IMR-90 (cell line): ENCODE measurements at regions not wholly inside any gene's neighbourhood (a gene's known extent, or its start where the extent isn't known, plus 50 kb on each side); places are given as distances from the start of the nearest gene placed in this dataset.

Experiments used
- ATAC-seq: fragments of 200-7000 bp; cut with Tn5 transposase; 2 replicates; pipeline ENCODE4 v1.9.1; 2020; ENCODE audit warnings: low read depth, mild to moderate bottlenecking, moderate library complexity
- BruUV-seq: library from RNA; stranded (reverse); fragments of 400-500 nt; replicated peaks from 2 replicates; lab custom pipeline; 2021; lab: Mats Ljungman, UMichigan
- CTCF ChIA-PET: fragments of 300-600 bp; formaldehyde crosslinking; extraction: SDS; loops from one replicate; lab custom pipeline; 2021; ENCODE audit warnings: antibody characterized with exemption; lab: Yijun Ruan, JAX
- POLR2A ChIA-PET: fragments of 300-600 bp; sonication (Branson Sonifier 250); formaldehyde crosslinking; loops from one replicate; lab custom pipeline; 2022; ENCODE audit warnings: antibody characterized with exemption; ENCODE audit not compliant: unreplicated experiment; lab: Charles Lee
- DNase-seq: peaks from one replicate; pipeline ENCODE4 v3.0.0; 2013
- H2AFZ ChIP-seq: replicated peaks from 2 replicates; pipeline ENCODE3; 2013; ENCODE audit warnings: low read length, mild to moderate bottlenecking; ENCODE audit not compliant: poor library complexity
- H2AK5ac ChIP-seq: 2 replicates; pipeline ENCODE4 v1.6.1; 2013; ENCODE audit warnings: low read depth, low read length, inconsistent platforms
- H2AK9ac ChIP-seq: replicated peaks from 2 replicates; pipeline ENCODE3; 2013; ENCODE audit warnings: mild to moderate bottlenecking, low read depth, low read length, moderate library complexity; ENCODE audit not compliant: poor library complexity
- H2BK120ac ChIP-seq: 2 replicates; pipeline ENCODE4 v1.6.1; 2013; ENCODE audit warnings: low read depth, low read length, inconsistent platforms
- H2BK15ac ChIP-seq: 3 replicates; pipeline ENCODE4 v1.6.1; 2013; ENCODE audit warnings: low read depth, low read length, inconsistent platforms
- H2BK20ac ChIP-seq: 2 replicates; pipeline ENCODE4 v1.6.1; 2013; ENCODE audit warnings: low read depth, mild to moderate bottlenecking, inconsistent platforms, low read length, moderate library complexity
- H2BK5ac ChIP-seq: 2 replicates; pipeline ENCODE4 v1.6.1; 2013; ENCODE audit warnings: mild to moderate bottlenecking, low read depth, low read length, inconsistent platforms; ENCODE audit not compliant: poor library complexity, severe bottlenecking
- H3K14ac ChIP-seq: replicated peaks from 2 replicates; pipeline ENCODE4 v1.6.1; 2013; ENCODE audit warnings: low read depth, low read length, inconsistent platforms
- H3K18ac ChIP-seq: 2 replicates; pipeline ENCODE4 v1.6.1; 2013; ENCODE audit warnings: low read depth, low read length, control low read depth
- H3K23ac ChIP-seq: 2 replicates; pipeline ENCODE4 v1.6.1; 2013; ENCODE audit warnings: low read depth, low read length, inconsistent platforms
- H3K27ac ChIP-seq: 2 replicates; pipeline ENCODE4 v1.5.1; 2013; ENCODE audit warnings: mild to moderate bottlenecking, control low read depth, low read length; ENCODE audit not compliant: insufficient read depth
- H3K27me3 ChIP-seq: 2 replicates; pipeline ENCODE4 v1.6.1; 2013; ENCODE audit warnings: low read length; ENCODE audit not compliant: control insufficient read depth, insufficient read depth
- H3K36me3 ChIP-seq: 2 replicates; pipeline ENCODE4 v1.6.1; 2013; ENCODE audit warnings: low read length, mixed read lengths; ENCODE audit not compliant: control insufficient read depth, insufficient read depth
- H3K4ac ChIP-seq: 2 replicates; pipeline ENCODE4 v1.6.1; 2013; ENCODE audit warnings: low read depth, low read length, inconsistent platforms
- H3K4me1 ChIP-seq: 2 replicates; pipeline ENCODE4 v1.6.1; 2013; ENCODE audit warnings: low read length, mixed read lengths; ENCODE audit not compliant: control insufficient read depth, insufficient read depth
- H3K4me2 ChIP-seq: 2 replicates; pipeline ENCODE4 v1.6.1; 2013; ENCODE audit warnings: low read depth, mild to moderate bottlenecking, control low read depth, low read length, moderate library complexity
- H3K4me3 ChIP-seq: 2 replicates; pipeline ENCODE4 v1.5.1; 2013; ENCODE audit warnings: low read depth, mild to moderate bottlenecking, control low read depth, low read length, moderate library complexity; ENCODE audit not compliant: insufficient read depth
- H3K56ac ChIP-seq: 2 replicates; pipeline ENCODE4 v1.6.1; 2013; ENCODE audit warnings: low read length, inconsistent platforms; ENCODE audit not compliant: insufficient read depth; ENCODE audit errors: extremely low read depth
- H3K79me1 ChIP-seq, 2 experiments: 2 replicates each; pipeline ENCODE4 v1.6.1; 2013; ENCODE audit warnings: low read length in 2 of 2, inconsistent platforms in 1 of 2, low read depth in 1 of 2
- H3K9ac ChIP-seq: 2 replicates; pipeline ENCODE4 v1.6.1; 2013; ENCODE audit warnings: low read depth, low read length, control low read depth
- H3K9me1 ChIP-seq: 2 replicates; pipeline ENCODE4 v1.6.1; 2013; ENCODE audit warnings: low read length, inconsistent platforms; ENCODE audit not compliant: insufficient read depth
- H3K9me3 ChIP-seq: 2 replicates; pipeline ENCODE4 v1.6.1; 2013; ENCODE audit warnings: low read length; ENCODE audit not compliant: control insufficient read depth, insufficient read depth
- H4K20me1 ChIP-seq: 2 replicates; pipeline ENCODE4 v1.6.1; 2013; ENCODE audit warnings: low read length, inconsistent platforms; ENCODE audit not compliant: insufficient read depth
- H4K5ac ChIP-seq: 2 replicates; pipeline ENCODE4 v1.6.1; 2013; ENCODE audit warnings: mild to moderate bottlenecking, low read depth, low read length, control low read depth
- H4K8ac ChIP-seq, 2 experiments: 2 replicates each; pipeline ENCODE4 v1.6.1; 2013; ENCODE audit warnings: low read depth in 2 of 2, low read length in 2 of 2, control low read depth in 1 of 2, inconsistent platforms in 1 of 2
- H4K91ac ChIP-seq: 2 replicates; pipeline ENCODE4 v1.6.1; 2013; ENCODE audit warnings: low read depth, low read length, inconsistent platforms; ENCODE audit not compliant: insufficient read depth
- BHLHE40 ChIP-seq: fragments of 150-350 bp; IDR thresholded peaks from 2 replicates; pipeline ENCODE4 v1.6.1; 2016; ENCODE audit warnings: mild to moderate bottlenecking, low read depth, low read length
- CEBPB ChIP-seq: IDR thresholded peaks from 2 replicates; pipeline ENCODE4 v1.6.1; 2012; ENCODE audit warnings: low read depth, low read length, improper control_type of control experiment
- CHD1 ChIP-seq: IDR thresholded peaks from 2 replicates; pipeline ENCODE4 v1.6.1; 2012; ENCODE audit warnings: low read depth, low read length, improper control_type of control experiment
- ELK1 ChIP-seq: fragments of 150-350 bp; IDR thresholded peaks from 2 replicates; pipeline ENCODE4 v1.6.1; 2016; ENCODE audit warnings: low read depth, mild to moderate bottlenecking, low read length, moderate library complexity, borderline replicate concordance
- FOS ChIP-seq: fragments of 150-350 bp; IDR thresholded peaks from 2 replicates; pipeline ENCODE4 v1.6.1; 2016; ENCODE audit warnings: low read depth, low read length
- MAFK ChIP-seq: IDR thresholded peaks from 2 replicates; pipeline ENCODE4 v1.6.1; 2012; ENCODE audit warnings: low read depth, low read length, improper control_type of control experiment
- MAZ ChIP-seq: IDR thresholded peaks from 2 replicates; pipeline ENCODE4 v1.6.1; 2012; ENCODE audit warnings: low read depth, mild to moderate bottlenecking, low read length, improper control_type of control experiment, moderate library complexity, borderline replicate concordance
- MXI1 ChIP-seq: IDR thresholded peaks from 2 replicates; pipeline ENCODE4 v1.6.1; 2012; ENCODE audit warnings: low read depth, mild to moderate bottlenecking, low read length, moderate library complexity, borderline replicate concordance
- NFE2L2 ChIP-seq: fragments of 150-350 bp; IDR thresholded peaks from 2 replicates; pipeline ENCODE4 v1.6.1; 2016; ENCODE audit warnings: low read depth, mild to moderate bottlenecking, low read length
- POLR2A ChIP-seq: IDR thresholded peaks from 2 replicates; pipeline ENCODE4 v1.6.1; 2012; ENCODE audit warnings: mild to moderate bottlenecking, low read depth, low read length
- RAD21 ChIP-seq: IDR thresholded peaks from 2 replicates; pipeline ENCODE4 v1.6.1; 2012; ENCODE audit warnings: low read length, improper control_type of control experiment
- RCOR1 ChIP-seq: IDR thresholded peaks from 2 replicates; pipeline ENCODE4 v1.6.1; 2012; ENCODE audit warnings: mild to moderate bottlenecking, low read length, improper control_type of control experiment; ENCODE audit not compliant: insufficient replicate concordance
- RFX5 ChIP-seq: IDR thresholded peaks from 2 replicates; pipeline ENCODE4 v1.8.0; 2012; ENCODE audit warnings: low read depth, mild to moderate bottlenecking, low read length, moderate library complexity
- SMC3 ChIP-seq: fragments of 150-350 bp; IDR thresholded peaks from 2 replicates; pipeline ENCODE4 v1.6.1; 2016; ENCODE audit warnings: low read depth, mild to moderate bottlenecking, antibody characterized with exemption, low read length, moderate library complexity
- WGBS, 2 experiments: methylation state at CpG; one replicate each; pipeline versions ENCODE4 v1.1.5 to v1.1.7; 2013; ENCODE audit warnings: missing lambda C conversion rate in 2 of 2; ENCODE audit not compliant: insufficient read length in 1 of 2; ENCODE audit errors: extremely low coverage in 2 of 2; 5-methylcytosine and 5-hydroxymethylcytosine counted together
- dilution Hi-C: fragments of 300-500 bp; cut with HindIII; formaldehyde crosslinking; loops from one replicate; pipeline ENCODE4 v1.14.3; 2018; ENCODE audit warnings: low sequenced_read_pairs; ENCODE audit not compliant: unreplicated experiment
- in situ Hi-C: fragments of 300-500 bp; cut with MboI; formaldehyde crosslinking; loops from 3 replicates; pipeline ENCODE4 v1.14.3; 2019; ENCODE audit warnings: low sequenced_read_pairs, inconsistent platforms, mixed read lengths
- intact Hi-C: fragments of 100-400 bp; cut with micrococcal nuclease; formaldehyde crosslinking; loops from 2 replicates; pipeline ENCODE4 v1.10.0; 2022
- TF ChIP-seq, protein P1 (sequence below): conservative IDR thresholded peaks from 2 replicates; pipeline ENCODE4 v1.5.1; 2012; ENCODE audit warnings: mild to moderate bottlenecking, low read depth, low read length, improper control_type of control experiment
- TF ChIP-seq, protein P2 (sequence below): fragments of 150-350 bp; IDR thresholded peaks from 2 replicates; pipeline ENCODE4 v1.6.1; 2017; ENCODE audit warnings: mild to moderate bottlenecking, antibody characterized with exemption, low read length, low read depth

- TF ChIP-seq MXI1, result no peak
- TF ChIP-seq CEBPB, result no peak
- TF ChIP-seq CHD1, result no peak
- TF ChIP-seq, protein P1, sequence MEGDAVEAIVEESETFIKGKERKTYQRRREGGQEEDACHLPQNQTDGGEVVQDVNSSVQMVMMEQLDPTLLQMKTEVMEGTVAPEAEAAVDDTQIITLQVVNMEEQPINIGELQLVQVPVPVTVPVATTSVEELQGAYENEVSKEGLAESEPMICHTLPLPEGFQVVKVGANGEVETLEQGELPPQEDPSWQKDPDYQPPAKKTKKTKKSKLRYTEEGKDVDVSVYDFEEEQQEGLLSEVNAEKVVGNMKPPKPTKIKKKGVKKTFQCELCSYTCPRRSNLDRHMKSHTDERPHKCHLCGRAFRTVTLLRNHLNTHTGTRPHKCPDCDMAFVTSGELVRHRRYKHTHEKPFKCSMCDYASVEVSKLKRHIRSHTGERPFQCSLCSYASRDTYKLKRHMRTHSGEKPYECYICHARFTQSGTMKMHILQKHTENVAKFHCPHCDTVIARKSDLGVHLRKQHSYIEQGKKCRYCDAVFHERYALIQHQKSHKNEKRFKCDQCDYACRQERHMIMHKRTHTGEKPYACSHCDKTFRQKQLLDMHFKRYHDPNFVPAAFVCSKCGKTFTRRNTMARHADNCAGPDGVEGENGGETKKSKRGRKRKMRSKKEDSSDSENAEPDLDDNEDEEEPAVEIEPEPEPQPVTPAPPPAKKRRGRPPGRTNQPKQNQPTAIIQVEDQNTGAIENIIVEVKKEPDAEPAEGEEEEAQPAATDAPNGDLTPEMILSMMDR, result no peak
- TF ChIP-seq, protein P2, sequence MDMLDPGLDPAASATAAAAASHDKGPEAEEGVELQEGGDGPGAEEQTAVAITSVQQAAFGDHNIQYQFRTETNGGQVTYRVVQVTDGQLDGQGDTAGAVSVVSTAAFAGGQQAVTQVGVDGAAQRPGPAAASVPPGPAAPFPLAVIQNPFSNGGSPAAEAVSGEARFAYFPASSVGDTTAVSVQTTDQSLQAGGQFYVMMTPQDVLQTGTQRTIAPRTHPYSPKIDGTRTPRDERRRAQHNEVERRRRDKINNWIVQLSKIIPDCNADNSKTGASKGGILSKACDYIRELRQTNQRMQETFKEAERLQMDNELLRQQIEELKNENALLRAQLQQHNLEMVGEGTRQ, result no peak
- no peak for TF ChIP-seq RCOR1
- TF ChIP-seq MAFK, result no peak
- no peak for TF ChIP-seq SMC3
- TF ChIP-seq ELK1, result no peak
- no peak for TF ChIP-seq RFX5
- no peak for TF ChIP-seq MAZ
- TF ChIP-seq NFE2L2, result no peak
- TF ChIP-seq FOS, result no peak
- TF ChIP-seq BHLHE40, result no peak
- TF ChIP-seq RAD21, result no peak
- TF ChIP-seq POLR2A, result no peak
- no peak overlapping the region for H4K8ac ChIP-seq
- H3K4me2 ChIP-seq, result no peak overlapping the region
- ChIA-PET CTCF (no interaction called here), POLR2A (no interaction called here)
- no peak overlapping the region for H3K4me3 ChIP-seq
- H3K23ac ChIP-seq, result no peak overlapping the region
- H3K18ac ChIP-seq, result no peak overlapping the region
- ATAC-seq (no peak), DNase-seq (no peak)
- H2AFZ ChIP-seq, result no peak overlapping the region
- no peaks in the 10 kb centered on the region for H3K9me1 ChIP-seq
- no peak overlapping the region for H3K4ac ChIP-seq
- no peaks in the 10 kb centered on the region for H4K20me1 ChIP-seq
- H3K14ac ChIP-seq, result no peak overlapping the region
- H4K5ac ChIP-seq, result no peak overlapping the region
- no peaks in the 10 kb centered on the region for H3K4me1 ChIP-seq
- intact Hi-C loops, result no loop called here
- H2BK15ac ChIP-seq, result no peak overlapping the region
- no peak overlapping the region for H2BK20ac ChIP-seq
- H3K9me3 ChIP-seq, result no peaks in the 10 kb centered on the region; the same call in 1 of the 2 replicates
- no peak overlapping the region for H2AK5ac ChIP-seq
- in situ Hi-C loops, result no loop called here
- no peaks in the 10 kb centered on the region for H3K27me3 ChIP-seq
- no peak overlapping the region for H3K56ac ChIP-seq
- dilution Hi-C loops, result no loop called here
- no peak overlapping the region for H2BK120ac ChIP-seq
- H2BK5ac ChIP-seq, result no peak overlapping the region
- H4K91ac ChIP-seq, result no peak overlapping the region
- H2AK9ac ChIP-seq, result no peak overlapping the region
- no peaks in the 10 kb centered on the region for H3K36me3 ChIP-seq
- no peaks in the 10 kb centered on the region for H3K79me1 ChIP-seq
- no TSS peak for BruUV-seq
- no peak overlapping the region for H3K9ac ChIP-seq
- WGBS, 2 experiments, result no CpG with 5 or more reads among the region's 4 CpGs
- no peak overlapping the region for H3K27ac ChIP-seq
Measured at GRCh38 chr2:147559070-147559725, 285.6 kb upstream of the ACVR2A start.
